NCI-H128 (cell line): ENCODE measurements at regions not wholly inside any gene's neighbourhood (a gene's known extent, or its start where the extent isn't known, plus 50 kb on each side); places are given as distances from the start of the nearest gene placed in this dataset.

Experiments
- DNase-seq: peaks from one replicate; lab custom pipeline; 2025; ENCODE audit not compliant: unreplicated experiment; lab: John Stamatoyannopoulos, UW

- no peak for DNase-seq
Observed at GRCh38 chr4:30783751-30784150, 63.6 kb downstream of the PCDH7 start.

DNA sequence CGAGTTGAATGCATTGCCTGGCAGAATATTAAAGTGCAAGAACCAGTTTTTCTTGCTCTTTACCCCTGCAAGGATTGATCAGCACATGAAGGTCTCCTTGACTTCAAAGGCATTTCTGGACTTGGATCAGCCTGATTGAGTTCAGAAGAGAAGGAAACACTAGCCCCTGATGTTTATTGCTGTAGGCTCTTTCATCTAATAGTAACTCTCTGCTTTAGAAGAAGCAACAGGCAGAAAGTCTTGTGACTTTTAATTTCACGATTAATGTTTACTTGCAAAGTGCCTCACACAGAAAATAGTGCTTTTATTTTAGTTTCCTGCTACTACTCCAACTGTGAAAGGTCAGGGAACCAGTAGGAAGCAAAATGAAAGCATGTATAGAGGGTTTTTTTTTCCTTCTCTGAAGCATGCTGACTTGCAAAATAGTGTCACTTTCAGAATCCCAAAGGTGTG is 69.1 kb downstream of the PCDH7 start:
- DNase-seq: no peak

GRCh38 chr4:30790123-30790522 is 70.0 kb downstream of the PCDH7 start:
- DNase-seq: no peak

- no peak for DNase-seq
Observed at GRCh38 chr4:30790998-30791397, 70.8 kb downstream of the PCDH7 start.

- DNase-seq: no peak
Observed at GRCh38 chr4:30792601-30793000, 72.4 kb downstream of the PCDH7 start.

DNA sequence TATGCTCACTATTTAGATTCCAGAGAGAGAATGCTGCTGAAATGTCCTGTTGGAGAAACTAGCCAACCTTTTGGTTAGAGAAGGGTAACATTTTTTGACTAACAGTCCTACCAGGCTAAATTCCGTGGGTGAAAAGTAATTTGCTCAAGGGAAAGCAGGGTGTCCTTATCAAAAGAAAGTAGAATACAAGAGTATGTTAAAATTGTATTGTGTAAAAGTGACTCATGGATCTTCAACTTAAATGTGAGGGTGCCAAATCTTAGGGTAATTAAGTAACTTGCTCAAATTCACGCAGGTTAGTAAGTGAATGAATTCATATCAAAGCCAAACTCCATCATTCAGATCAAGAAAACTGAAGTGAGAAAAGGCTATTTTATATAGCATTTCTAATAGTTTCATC is 81.7 kb downstream of the PCDH7 start:
- no peak for DNase-seq

- DNase-seq: no peak
Observed at GRCh38 chr4:30802622-30803323, 82.6 kb downstream of the PCDH7 start.

DNA sequence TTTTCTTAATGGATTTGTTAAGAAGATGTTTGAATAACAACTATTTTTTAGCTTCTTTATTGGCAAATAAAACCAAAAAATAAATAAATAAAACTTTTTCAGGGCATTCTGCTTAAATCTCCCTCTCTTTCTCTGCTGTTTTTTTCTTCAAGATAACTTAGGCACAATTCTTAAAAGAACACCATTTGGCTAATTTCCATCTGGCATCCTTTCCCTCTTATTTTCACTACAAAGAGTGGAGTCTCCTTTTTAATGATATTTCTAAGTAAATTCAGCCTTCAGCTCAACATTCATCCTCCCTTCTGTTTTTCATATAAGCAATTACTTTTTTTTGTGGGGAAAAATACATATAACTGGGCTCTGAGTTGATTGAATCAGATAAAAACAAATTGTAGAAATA is 88.1 kb downstream of the PCDH7 start:
- DNase-seq: no peak

- no peak for DNase-seq
Observed at GRCh38 chr4:30811296-30811695, 91.1 kb downstream of the PCDH7 start.

- no peak for DNase-seq
Observed at GRCh38 chr4:30815685-30816084, 95.5 kb downstream of the PCDH7 start.

- DNase-seq: no peak
Observed at GRCh38 chr4:30817447-30817846, 97.3 kb downstream of the PCDH7 start.

GRCh38 chr4:30818541-30818940 is 98.4 kb downstream of the PCDH7 start:
- DNase-seq: no peak

DNA sequence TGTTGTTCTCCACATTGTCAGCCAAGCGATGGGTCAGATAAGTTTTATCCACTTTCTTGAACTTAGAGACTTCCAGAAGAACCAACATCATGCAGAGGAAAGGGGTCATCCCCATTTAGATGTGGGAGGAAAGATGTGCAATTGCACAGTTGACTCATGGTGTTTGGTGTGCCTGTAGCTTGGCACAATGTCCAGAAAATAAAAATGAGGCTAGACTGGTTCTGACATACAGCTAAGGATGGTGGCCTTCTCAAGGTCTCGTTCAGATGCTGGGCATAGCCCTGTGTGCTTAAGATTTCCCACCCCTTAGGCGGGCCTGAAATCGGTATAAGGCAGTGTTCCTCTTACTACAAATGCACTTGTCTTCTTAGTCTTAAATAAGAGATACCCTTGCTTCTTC is 101.1 kb downstream of the PCDH7 start:
- DNase-seq: no peak

DNA sequence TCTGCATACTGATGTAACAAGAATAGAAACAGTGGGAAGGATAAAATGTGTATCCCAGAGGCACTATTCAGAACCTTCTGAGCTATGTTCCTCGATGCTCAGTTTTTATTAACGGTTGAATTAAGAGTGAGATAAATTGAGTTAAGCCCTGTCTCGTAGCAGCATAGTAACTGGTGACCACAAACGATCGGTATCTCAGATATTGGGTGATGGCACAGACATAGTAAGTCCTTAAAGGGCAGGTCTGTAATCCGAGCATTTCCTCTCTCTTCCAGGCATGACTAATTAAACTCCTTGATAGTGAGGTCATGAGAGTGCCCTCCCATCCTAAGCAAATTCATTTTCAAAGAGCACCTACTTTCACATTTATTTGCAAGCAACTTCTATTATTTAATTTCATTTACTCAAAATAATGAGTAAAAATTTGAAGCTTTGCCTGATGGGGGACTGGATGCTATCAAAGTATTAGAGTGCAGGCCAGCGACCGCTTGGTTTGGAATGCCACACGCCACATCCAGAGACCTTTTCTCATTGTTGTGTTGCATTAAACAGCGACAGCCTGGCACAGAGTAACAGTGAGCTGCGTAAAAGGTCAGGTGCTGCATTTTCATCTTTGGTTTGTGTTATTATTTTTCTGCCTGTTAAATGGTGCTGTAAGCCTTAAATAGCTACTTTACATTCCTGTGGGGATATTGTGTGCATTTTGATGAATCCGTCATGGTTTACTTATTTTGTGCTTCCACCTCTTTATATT is 101.9 kb downstream of the PCDH7 start:
- DNase-seq: no peak

- DNase-seq: no peak
Observed at GRCh38 chr4:30822911-30823551, 102.9 kb downstream of the PCDH7 start.

DNA sequence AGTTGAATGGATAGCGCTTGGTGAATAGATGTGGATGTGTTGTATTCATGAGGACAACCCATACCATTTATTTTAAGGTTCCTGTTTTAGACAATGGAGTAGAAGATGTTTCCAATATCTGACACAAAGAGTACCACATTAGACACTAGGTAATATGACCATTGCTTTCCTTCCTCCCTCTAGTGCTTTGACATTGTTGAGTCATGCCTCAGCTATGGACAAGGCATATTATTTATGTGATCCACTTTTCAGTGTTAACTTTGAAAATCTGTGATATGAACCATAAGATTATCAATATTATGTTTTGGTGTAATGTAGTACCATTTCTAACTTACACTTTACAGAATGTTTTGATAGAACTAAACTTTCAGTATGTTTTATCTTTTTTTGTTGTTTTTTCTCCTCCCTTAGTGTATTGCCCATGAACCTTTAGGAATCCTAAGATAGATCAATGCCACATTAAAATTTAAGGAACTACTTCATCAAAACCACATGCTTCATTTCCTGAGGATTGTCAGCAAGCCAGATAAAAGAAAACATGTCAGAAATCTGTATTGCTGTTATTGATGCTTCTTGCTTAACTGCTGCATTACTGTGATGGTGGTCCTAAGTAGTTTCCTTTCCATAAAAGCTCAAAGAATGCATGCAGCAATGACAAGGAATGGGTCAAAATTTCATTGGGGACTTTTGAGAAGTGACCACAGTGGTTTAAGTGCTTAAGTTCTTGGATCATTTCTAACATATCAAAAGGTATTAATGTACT is 105.0 kb downstream of the PCDH7 start:
- DNase-seq: no peak

GRCh38 chr4:30828264-30828926 is 108.2 kb downstream of the PCDH7 start:
- no peak for DNase-seq

DNA sequence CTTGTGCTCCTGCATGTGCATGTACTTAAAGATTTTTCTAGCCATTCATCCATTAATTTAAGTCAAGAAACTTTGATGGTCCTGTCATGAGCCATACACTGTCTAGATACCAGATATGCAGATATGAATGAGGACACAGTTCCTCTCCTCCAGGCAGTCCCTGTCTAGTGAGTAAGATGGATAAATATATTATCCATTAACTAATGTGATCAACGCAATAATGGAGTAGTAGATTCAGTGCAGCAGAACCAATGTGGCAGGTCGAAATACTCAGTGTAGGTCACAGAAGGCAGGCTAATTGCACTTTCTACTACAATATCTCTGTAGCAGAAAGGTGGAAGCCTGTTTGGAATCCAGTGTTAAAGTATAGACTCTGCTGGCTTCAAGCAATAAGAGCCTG is 112.5 kb downstream of the PCDH7 start:
- no peak for DNase-seq

- no peak for DNase-seq
Observed at GRCh38 chr4:30833206-30833605, 113.0 kb downstream of the PCDH7 start.

GRCh38 chr4:30835044-30835443 is 114.9 kb downstream of the PCDH7 start:
- no peak for DNase-seq

DNA sequence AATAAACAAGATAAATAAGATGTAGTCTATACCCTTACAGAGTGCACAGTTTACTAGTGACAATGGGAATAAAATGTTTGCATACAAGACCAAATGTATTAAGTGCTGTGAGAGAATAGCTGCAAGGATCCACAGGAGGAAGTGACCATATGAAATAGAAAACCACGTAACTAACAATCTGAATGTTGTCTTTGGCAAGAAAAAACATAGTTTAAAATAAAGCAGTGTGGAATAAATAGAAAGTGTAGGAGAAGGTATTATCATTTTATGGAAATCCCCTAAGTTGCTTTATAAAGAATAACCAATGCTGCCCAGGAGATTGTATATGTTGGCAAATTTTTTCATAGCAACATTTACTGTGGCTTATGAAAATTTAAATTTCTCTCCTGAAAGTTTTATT is 116.1 kb downstream of the PCDH7 start:
- DNase-seq: no peak
